ENCODE measurements at regions not wholly inside any gene's neighbourhood (a gene's known extent, or its start where the extent isn't known, plus 50 kb on each side); places are given as distances from the start of the nearest gene placed in this dataset.

DNA sequence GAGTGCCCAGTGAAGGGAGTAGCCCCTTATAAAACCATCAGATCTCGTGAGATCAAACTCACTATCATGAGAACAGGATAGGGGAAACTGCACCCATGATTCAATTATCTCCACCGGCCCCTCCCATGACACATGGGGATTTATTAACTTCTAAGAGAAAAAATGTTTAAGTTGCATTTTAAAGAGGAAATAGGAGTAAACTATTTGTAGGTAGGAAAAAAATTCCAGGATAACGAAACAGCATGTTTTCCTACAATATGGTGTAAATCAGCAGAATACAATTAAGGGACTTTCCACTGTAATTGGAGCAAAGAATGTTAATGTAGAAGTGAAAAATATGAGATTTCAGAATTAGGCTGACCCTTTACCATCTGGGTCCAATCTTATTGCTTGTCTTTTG lies 63.9 kb downstream of the FBXO5 start:
- TF ChIP-seq ZC3H10 (CRISPR knock-in tag; IDR thresholded peaks at IDR 0.05), result no peak
- no peak for TF ChIP-seq RARB (CRISPR knock-in tag; IDR thresholded peaks at IDR 0.05)
- TF ChIP-seq, protein P1, sequence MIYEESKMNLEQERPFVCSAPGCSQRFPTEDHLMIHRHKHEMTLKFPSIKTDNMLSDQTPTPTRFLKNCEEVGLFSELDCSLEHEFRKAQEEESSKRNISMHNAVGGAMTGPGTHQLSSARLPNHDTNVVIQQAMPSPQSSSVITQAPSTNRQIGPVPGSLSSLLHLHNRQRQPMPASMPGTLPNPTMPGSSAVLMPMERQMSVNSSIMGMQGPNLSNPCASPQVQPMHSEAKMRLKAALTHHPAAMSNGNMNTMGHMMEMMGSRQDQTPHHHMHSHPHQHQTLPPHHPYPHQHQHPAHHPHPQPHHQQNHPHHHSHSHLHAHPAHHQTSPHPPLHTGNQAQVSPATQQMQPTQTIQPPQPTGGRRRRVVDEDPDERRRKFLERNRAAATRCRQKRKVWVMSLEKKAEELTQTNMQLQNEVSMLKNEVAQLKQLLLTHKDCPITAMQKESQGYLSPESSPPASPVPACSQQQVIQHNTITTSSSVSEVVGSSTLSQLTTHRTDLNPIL (CRISPR knock-in tag; IDR thresholded peaks at IDR 0.05; ENCODE audit: low read depth), result no peak
- no peak for TF ChIP-seq ZNF8 (CRISPR knock-in tag; IDR thresholded peaks at IDR 0.05)
- TF ChIP-seq, protein P2, sequence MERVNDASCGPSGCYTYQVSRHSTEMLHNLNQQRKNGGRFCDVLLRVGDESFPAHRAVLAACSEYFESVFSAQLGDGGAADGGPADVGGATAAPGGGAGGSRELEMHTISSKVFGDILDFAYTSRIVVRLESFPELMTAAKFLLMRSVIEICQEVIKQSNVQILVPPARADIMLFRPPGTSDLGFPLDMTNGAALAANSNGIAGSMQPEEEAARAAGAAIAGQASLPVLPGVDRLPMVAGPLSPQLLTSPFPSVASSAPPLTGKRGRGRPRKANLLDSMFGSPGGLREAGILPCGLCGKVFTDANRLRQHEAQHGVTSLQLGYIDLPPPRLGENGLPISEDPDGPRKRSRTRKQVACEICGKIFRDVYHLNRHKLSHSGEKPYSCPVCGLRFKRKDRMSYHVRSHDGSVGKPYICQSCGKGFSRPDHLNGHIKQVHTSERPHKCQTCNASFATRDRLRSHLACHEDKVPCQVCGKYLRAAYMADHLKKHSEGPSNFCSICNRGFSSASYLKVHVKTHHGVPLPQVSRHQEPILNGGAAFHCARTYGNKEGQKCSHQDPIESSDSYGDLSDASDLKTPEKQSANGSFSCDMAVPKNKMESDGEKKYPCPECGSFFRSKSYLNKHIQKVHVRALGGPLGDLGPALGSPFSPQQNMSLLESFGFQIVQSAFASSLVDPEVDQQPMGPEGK (CRISPR knock-in tag; IDR thresholded peaks at IDR 0.05; ENCODE audit: borderline replicate concordance), result no peak
- no peak for TF ChIP-seq GLIS3 (CRISPR knock-in tag; IDR thresholded peaks at IDR 0.05)
- TF ChIP-seq SNAI2 (CRISPR knock-in tag; IDR thresholded peaks at IDR 0.05), result no peak
- TF ChIP-seq BACH2 (CRISPR knock-in tag; IDR thresholded peaks at IDR 0.05; ENCODE audit: borderline replicate concordance), result no peak
- TF ChIP-seq, protein P3, sequence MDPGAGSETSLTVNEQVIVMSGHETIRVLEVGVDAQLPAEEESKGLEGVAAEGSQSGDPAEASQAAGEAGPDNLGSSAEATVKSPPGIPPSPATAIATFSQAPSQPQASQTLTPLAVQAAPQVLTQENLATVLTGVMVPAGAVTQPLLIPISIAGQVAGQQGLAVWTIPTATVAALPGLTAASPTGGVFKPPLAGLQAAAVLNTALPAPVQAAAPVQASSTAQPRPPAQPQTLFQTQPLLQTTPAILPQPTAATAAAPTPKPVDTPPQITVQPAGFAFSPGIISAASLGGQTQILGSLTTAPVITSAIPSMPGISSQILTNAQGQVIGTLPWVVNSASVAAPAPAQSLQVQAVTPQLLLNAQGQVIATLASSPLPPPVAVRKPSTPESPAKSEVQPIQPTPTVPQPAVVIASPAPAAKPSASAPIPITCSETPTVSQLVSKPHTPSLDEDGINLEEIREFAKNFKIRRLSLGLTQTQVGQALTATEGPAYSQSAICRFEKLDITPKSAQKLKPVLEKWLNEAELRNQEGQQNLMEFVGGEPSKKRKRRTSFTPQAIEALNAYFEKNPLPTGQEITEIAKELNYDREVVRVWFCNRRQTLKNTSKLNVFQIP (CRISPR knock-in tag; IDR thresholded peaks at IDR 0.05; ENCODE audit: borderline replicate concordance, low read depth), result no peak
- no peak for TF ChIP-seq ZFP30 (CRISPR knock-in tag; IDR thresholded peaks at IDR 0.05)
- TF ChIP-seq, protein P4, sequence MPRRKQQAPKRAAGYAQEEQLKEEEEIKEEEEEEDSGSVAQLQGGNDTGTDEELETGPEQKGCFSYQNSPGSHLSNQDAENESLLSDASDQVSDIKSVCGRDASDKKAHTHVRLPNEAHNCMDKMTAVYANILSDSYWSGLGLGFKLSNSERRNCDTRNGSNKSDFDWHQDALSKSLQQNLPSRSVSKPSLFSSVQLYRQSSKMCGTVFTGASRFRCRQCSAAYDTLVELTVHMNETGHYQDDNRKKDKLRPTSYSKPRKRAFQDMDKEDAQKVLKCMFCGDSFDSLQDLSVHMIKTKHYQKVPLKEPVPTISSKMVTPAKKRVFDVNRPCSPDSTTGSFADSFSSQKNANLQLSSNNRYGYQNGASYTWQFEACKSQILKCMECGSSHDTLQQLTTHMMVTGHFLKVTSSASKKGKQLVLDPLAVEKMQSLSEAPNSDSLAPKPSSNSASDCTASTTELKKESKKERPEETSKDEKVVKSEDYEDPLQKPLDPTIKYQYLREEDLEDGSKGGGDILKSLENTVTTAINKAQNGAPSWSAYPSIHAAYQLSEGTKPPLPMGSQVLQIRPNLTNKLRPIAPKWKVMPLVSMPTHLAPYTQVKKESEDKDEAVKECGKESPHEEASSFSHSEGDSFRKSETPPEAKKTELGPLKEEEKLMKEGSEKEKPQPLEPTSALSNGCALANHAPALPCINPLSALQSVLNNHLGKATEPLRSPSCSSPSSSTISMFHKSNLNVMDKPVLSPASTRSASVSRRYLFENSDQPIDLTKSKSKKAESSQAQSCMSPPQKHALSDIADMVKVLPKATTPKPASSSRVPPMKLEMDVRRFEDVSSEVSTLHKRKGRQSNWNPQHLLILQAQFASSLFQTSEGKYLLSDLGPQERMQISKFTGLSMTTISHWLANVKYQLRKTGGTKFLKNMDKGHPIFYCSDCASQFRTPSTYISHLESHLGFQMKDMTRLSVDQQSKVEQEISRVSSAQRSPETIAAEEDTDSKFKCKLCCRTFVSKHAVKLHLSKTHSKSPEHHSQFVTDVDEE (CRISPR knock-in tag; IDR thresholded peaks at IDR 0.05), result no peak
- TF ChIP-seq PPARA (CRISPR knock-in tag; IDR thresholded peaks at IDR 0.05; ENCODE audit: borderline replicate concordance), result no peak
- no peak for TF ChIP-seq OSR1 (CRISPR knock-in tag; IDR thresholded peaks at IDR 0.05)
- TF ChIP-seq ZNF70 (CRISPR knock-in tag; IDR thresholded peaks at IDR 0.05), result no peak

Data from SK-N-SH treated with all-trans-retinoic acid at 6 μM for 48 hours (cell line).